Esophagus squamous epithelium (tissue), 5 donors: ENCODE measurements at regions not wholly inside any gene's neighbourhood (a gene's known extent, or its start where the extent isn't known, plus 50 kb on each side); places are given as distances from the start of the nearest gene placed in this dataset.

Source experiments
- DNase-seq: peaks from one replicate; lab custom pipeline; 2025; lab: John Stamatoyannopoulos, UW
- H3K27ac ChIP-seq, 4 donors: fragments of 200-600 bp; sonication (generic); one replicate each; pipeline ENCODE4 v1.5.1; 2016 to 2019; ENCODE audit warnings: mild to moderate bottlenecking in 1 of 4
- H3K27me3 ChIP-seq, 4 donors: fragments of 200-600 bp; sonication (generic); 1 replicate in 3 of 4; 2 replicates in 1 of 4; pipeline versions ENCODE4 v1.5.1 to v1.6.0; 2017 to 2021; ENCODE audit warnings: antibody characterized with exemption in 1 of 4
- H3K36me3 ChIP-seq, 3 donors: fragments of 200-600 bp; sonication (generic); one replicate each; pipeline ENCODE4 v1.5.1; 2016 to 2019
- H3K4me1 ChIP-seq, 3 donors: fragments of 200-600 bp; sonication (generic); one replicate each; pipeline ENCODE4 v1.5.1; 2017 to 2019
- H3K4me3 ChIP-seq, 4 donors: fragments of 200-600 bp; sonication (generic); 1 replicate in 3 of 4; 2 replicates in 1 of 4; pipeline ENCODE4 v1.5.1; 2016 to 2019; ENCODE audit warnings: mild to moderate bottlenecking in 2 of 4, moderate library complexity in 1 of 4
- H3K9me3 ChIP-seq, 3 donors: fragments of 200-600 bp; sonication (generic); one replicate each; pipeline ENCODE4 v1.5.1; 2016 to 2019
- POLR2A ChIP-seq, 4 donors: fragments of 450-650 bp; IDR thresholded peaks; one replicate each; pipeline ENCODE4 v1.6.1; 2017; ENCODE audit warnings: antibody characterized with exemption in 4 of 4, mild to moderate bottlenecking in 4 of 4, moderate library complexity in 3 of 4
- WGBS, 2 donors: methylation state at CpG; one replicate each; pipeline ENCODE4 v1.1.5; 2018; 5-methylcytosine and 5-hydroxymethylcytosine counted together
- intact Hi-C: fragments of 100-400 bp; cut with DNase I; formaldehyde crosslinking; loops from one replicate; pipeline ENCODE4 v1.15.0; 2022
- TF ChIP-seq, protein P1 (sequence below), 6 experiments: fragments of 450-650 bp in 4 of 6; fragments of 200-600 bp in 2 of 6; sonication (generic) in 2 of 6; IDR thresholded peaks; one replicate each; pipeline ENCODE4 v1.5.1; 2016 to 2019; ENCODE audit warnings: antibody characterized with exemption in 6 of 6, mild to moderate bottlenecking in 4 of 6, moderate library complexity in 4 of 6
- donor health status: DM: yes; HTN: yes; CAD: no.

GRCh38 chr18:73758446-73758845 lies 389.2 kb downstream of the FBXO15 start:
- no peak for DNase-seq
- intact Hi-C loops: no loop called here
- TF ChIP-seq POLR2A (IDR thresholded peaks at IDR 0.05): no peak
- TF ChIP-seq, protein P1, sequence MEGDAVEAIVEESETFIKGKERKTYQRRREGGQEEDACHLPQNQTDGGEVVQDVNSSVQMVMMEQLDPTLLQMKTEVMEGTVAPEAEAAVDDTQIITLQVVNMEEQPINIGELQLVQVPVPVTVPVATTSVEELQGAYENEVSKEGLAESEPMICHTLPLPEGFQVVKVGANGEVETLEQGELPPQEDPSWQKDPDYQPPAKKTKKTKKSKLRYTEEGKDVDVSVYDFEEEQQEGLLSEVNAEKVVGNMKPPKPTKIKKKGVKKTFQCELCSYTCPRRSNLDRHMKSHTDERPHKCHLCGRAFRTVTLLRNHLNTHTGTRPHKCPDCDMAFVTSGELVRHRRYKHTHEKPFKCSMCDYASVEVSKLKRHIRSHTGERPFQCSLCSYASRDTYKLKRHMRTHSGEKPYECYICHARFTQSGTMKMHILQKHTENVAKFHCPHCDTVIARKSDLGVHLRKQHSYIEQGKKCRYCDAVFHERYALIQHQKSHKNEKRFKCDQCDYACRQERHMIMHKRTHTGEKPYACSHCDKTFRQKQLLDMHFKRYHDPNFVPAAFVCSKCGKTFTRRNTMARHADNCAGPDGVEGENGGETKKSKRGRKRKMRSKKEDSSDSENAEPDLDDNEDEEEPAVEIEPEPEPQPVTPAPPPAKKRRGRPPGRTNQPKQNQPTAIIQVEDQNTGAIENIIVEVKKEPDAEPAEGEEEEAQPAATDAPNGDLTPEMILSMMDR (IDR thresholded peaks at IDR 0.05): no peak
- no peaks in the 10 kb centered on the region for H3K27me3 ChIP-seq
- no peak overlapping the region for H3K27ac ChIP-seq
- no peak overlapping the region for H3K4me3 ChIP-seq
- no peaks in the 10 kb centered on the region for H3K36me3 ChIP-seq
- WGBS, 2 donors: 48 to 57% methylated on average over 2 of the region's 2 CpGs
- no peaks in the 10 kb centered on the region for H3K9me3 ChIP-seq
- H3K4me1 ChIP-seq: no peaks in the 10 kb centered on the region

DNA sequence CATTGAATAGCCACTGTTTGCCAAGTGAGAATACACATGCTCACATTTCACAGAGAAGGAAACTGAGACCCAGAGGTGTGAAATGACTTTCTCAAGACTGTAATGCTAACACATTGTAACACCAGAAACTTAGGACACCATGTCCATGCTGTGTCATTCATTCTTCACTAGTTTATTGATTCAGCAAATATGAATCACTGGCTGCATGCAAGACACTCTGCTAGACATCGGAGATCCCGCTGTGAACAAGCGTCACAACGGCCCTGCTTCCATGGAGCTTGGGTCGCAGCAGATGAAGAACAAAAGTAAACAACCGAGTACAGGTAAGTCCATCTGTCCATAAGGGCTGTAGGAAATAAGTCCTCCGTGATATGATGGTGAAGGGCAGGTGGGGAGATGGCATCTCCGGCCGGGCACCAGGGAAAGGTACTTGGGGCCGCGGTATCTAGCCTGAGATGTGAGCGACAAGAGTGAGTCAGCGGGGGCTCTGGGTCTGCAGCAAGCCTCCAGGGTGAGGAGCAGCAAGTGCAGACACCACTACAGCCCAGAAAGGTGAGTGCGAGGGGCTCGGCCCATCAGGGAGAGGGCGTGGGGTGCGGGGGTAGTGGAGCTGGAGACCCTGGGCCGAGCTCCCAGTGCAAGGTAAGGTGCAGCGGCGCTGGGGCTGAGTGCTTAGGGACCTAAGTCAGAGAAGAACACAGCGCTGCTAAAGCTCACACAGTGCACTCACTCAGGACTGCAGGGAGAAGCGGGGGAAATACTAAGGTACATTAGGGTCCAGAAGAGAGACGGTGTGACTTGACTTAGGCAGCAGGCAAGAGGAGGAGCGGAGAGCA lies 391.2 kb downstream of the FBXO15 start:
- Histone ChIP-seq H3K4me3 (no peak overlapping the region), H3K27ac (no peak overlapping the region), H3K9me3 (no peaks in the 10 kb centered on the region), H3K4me1 (no peaks in the 10 kb centered on the region), H3K27me3 (no peaks in the 10 kb centered on the region), H3K36me3 (no peaks in the 10 kb centered on the region)
- no peak for DNase-seq
- 81 to 87% methylated on average over 22 to 24 of the region's 24 CpGs for WGBS, 2 donors
- intact Hi-C loops: no loop called here
- TF ChIP-seq, protein P1 (IDR thresholded peaks at IDR 0.05): no peak
- no peak for TF ChIP-seq POLR2A (IDR thresholded peaks at IDR 0.05)

DNA sequence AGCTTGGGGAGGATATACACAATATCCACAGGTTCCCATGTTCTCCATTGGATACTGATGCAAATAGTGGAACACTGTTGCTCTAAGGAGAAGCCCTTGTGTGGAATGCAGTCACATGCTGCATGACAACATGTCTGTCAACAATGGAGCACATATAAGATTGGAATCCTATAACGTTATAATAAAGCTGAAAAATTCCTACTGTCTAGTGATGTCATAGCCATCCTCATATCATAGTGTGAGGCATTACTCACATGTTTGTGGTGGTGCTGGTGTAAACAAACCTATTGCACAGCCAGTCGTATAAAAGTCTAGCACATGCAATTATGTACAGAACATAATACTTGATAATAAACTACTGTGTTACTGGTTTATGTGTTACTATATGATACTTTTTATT lies 394.7 kb downstream of the FBXO15 start:
- no peak overlapping the region for H3K27ac ChIP-seq
- no peaks in the 10 kb centered on the region for H3K9me3 ChIP-seq
- intact Hi-C loops: no loop called here
- H3K4me1 ChIP-seq: no peaks in the 10 kb centered on the region
- WGBS, 2 donors: 59% methylated on average over 2 of the region's 2 CpGs
- no peaks in the 10 kb centered on the region for H3K27me3 ChIP-seq
- no peaks in the 10 kb centered on the region for H3K36me3 ChIP-seq
- no peak for DNase-seq
- H3K4me3 ChIP-seq: no peak overlapping the region
- TF ChIP-seq, protein P1 (IDR thresholded peaks at IDR 0.05): no peak
- no peak for TF ChIP-seq POLR2A (IDR thresholded peaks at IDR 0.05)

DNA sequence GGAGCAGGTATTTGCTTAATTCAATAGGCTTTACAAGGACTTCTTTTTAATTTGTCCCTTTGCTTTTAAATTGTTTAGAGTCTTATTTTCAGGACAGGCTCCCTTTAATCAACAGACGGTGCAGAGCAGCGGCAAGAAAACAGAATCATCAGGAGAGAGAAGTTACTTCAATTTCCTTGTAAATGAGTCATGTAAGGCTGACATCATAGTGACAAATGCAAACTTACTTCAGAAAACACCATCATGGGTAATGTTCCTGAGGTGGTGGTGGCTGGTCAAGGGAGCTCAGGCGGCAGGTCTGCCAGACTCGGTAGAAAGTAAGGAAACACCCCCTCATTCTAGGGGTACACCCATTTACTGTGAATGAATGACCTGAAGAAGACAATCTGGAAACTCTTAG lies 395.1 kb downstream of the FBXO15 start:
- no peak overlapping the region for H3K27ac ChIP-seq
- no peak overlapping the region for H3K4me3 ChIP-seq
- no peaks in the 10 kb centered on the region for H3K36me3 ChIP-seq
- H3K9me3 ChIP-seq: no peaks in the 10 kb centered on the region
- no peaks in the 10 kb centered on the region for H3K4me1 ChIP-seq
- no peaks in the 10 kb centered on the region for H3K27me3 ChIP-seq
- intact Hi-C loops: no loop called here
- 61 to 81% methylated on average over 4 of the region's 4 CpGs for WGBS, 2 donors
- no peak for DNase-seq
- TF ChIP-seq, protein P1 (IDR thresholded peaks at IDR 0.05): no peak
- TF ChIP-seq POLR2A (IDR thresholded peaks at IDR 0.05): no peak

- Histone ChIP-seq H3K27me3 (no peaks in the 10 kb centered on the region), H3K9me3 (no peaks in the 10 kb centered on the region), H3K4me3 (no peak overlapping the region), H3K36me3 (no peaks in the 10 kb centered on the region), H3K27ac (no peak overlapping the region), H3K4me1 (no peaks in the 10 kb centered on the region)
- DNase-seq: no peak
- intact Hi-C loops: no loop called here
- no peak for TF ChIP-seq POLR2A (IDR thresholded peaks at IDR 0.05)
- TF ChIP-seq, protein P1 (IDR thresholded peaks at IDR 0.05): no peak
- WGBS, 2 donors: 83 to 85% methylated on average over 5 of the region's 5 CpGs
Observed at GRCh38 chr18:73750052-73750451, 397.6 kb downstream of the FBXO15 start.
